ENCODE measurements at regions not wholly inside any gene's neighbourhood (a gene's known extent, or its start where the extent isn't known, plus 50 kb on each side); places are given as distances from the start of the nearest gene placed in this dataset.

DNA sequence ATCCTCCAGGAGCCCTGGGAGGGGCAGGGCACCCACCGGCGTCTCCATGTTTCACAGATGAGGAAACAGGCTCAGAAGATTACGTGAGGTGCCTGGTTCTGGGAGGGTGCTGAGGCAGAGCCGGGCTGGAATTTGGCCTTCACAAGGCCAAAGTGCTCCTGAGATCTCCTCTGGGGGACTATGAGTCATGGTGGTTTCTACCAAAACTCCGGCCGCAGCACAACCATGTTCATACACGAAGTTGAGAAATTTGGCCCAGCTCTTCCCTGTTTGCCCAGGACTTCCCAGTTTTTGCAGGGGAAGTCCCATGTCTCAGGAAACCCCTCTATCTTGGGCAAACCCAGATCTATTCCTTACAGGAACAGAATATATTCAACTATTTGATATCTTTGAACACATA, 172.9 kb upstream of the CDYL start:
- H3K4me2 ChIP-seq = no peak overlapping the region

DNA sequence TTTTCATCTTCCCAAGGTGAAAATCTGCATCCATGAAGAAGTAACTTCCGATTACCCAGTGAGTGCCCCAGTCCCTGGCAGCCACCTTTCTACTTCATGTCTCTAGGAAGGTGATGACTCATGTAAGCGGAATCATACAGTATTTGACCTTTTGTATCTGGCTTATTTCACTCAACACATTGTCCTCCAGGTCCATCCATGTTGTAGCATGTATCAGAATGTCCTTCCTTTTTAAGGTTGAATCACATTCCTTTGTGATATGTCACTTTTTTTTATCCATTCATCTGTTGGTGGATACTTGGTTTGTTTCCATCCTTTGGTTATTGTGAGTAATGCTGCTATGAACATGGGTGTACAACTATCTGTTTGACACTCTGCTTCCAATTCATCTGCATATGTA, 176.3 kb upstream of the CDYL start:
- no peaks in the 10 kb centered on the region for H3K4me1 ChIP-seq (ENCODE audit: low read depth, poor library complexity, severe bottlenecking)
- H2AFZ ChIP-seq (ENCODE audit: low read depth) = no peak overlapping the region
- no peaks in the 10 kb centered on the region for H3K36me3 ChIP-seq (ENCODE audit: insufficient read depth)
- H3K79me2 ChIP-seq (ENCODE audit: insufficient read depth, low read depth) = no peaks in the 10 kb centered on the region
- no peak overlapping the region for H3K4me3 ChIP-seq (IDR thresholded peaks at IDR 0.05; ENCODE audit: insufficient read depth, low read depth, low read length)
- TF ChIP-seq, protein P1, sequence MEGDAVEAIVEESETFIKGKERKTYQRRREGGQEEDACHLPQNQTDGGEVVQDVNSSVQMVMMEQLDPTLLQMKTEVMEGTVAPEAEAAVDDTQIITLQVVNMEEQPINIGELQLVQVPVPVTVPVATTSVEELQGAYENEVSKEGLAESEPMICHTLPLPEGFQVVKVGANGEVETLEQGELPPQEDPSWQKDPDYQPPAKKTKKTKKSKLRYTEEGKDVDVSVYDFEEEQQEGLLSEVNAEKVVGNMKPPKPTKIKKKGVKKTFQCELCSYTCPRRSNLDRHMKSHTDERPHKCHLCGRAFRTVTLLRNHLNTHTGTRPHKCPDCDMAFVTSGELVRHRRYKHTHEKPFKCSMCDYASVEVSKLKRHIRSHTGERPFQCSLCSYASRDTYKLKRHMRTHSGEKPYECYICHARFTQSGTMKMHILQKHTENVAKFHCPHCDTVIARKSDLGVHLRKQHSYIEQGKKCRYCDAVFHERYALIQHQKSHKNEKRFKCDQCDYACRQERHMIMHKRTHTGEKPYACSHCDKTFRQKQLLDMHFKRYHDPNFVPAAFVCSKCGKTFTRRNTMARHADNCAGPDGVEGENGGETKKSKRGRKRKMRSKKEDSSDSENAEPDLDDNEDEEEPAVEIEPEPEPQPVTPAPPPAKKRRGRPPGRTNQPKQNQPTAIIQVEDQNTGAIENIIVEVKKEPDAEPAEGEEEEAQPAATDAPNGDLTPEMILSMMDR (conservative IDR thresholded peaks at IDR 0.05; ENCODE audit: low read depth, low read length) = no peak
- H3K27me3 ChIP-seq (ENCODE audit: insufficient read depth, low read depth) = no peaks in the 10 kb centered on the region
- no peak overlapping the region for H3K27ac ChIP-seq
- H4K20me1 ChIP-seq (ENCODE audit: insufficient read depth) = no peaks in the 10 kb centered on the region
- no peak overlapping the region for H3K4me2 ChIP-seq
- H3K9ac ChIP-seq = no peak overlapping the region

More for the DNA sequence above, 172.9 kb upstream of the CDYL start:
- Histone ChIP-seq H4K20me1 (ENCODE audit: insufficient read depth) (no peaks in the 10 kb centered on the region), H2AFZ (ENCODE audit: low read depth) (no peak overlapping the region), H3K4me1 (ENCODE audit: low read depth, poor library complexity, severe bottlenecking) (no peaks in the 10 kb centered on the region), H3K27ac (no peak overlapping the region), H3K4me3 (IDR thresholded peaks at IDR 0.05; ENCODE audit: insufficient read depth, low read depth, low read length) (no peak overlapping the region), H3K79me2 (ENCODE audit: insufficient read depth, low read depth) (no peaks in the 10 kb centered on the region), H3K9ac (no peak overlapping the region), H3K36me3 (ENCODE audit: insufficient read depth) (no peaks in the 10 kb centered on the region), H3K27me3 (ENCODE audit: insufficient read depth, low read depth) (no peaks in the 10 kb centered on the region)
- TF ChIP-seq, protein P1 (conservative IDR thresholded peaks at IDR 0.05; ENCODE audit: low read depth, low read length) = no peak

DNA sequence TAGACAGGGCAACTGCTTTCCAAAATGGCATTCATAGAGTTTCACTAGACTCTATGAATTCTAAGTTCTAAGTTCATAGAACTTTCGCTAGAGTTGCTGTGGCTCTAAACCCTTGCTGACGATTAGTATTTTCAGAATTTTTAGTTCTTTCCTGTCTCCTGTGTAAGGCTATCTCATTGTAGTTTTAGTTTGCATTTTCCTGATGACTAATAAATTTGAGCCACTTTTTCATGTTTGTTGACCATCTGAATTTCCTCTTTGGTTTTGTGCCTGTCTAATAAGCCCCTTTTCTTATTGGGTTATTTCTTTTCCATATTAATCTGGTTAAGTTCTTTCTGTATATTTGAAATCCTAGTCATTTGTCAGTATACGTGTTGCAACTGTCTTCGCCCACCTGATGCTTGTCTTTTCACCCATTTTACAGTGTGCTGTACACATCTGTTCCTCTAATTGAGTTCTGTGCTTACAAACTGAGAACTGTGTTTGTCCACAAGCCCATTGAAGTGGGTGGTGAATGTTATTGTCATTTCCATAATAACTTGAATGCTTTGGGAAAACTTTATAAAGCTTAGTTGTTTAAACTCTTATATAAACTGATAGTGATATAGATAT, 177.7 kb upstream of the CDYL start:
- no peaks in the 10 kb centered on the region for H3K27me3 ChIP-seq (ENCODE audit: insufficient read depth, low read depth)
- TF ChIP-seq, protein P1 (conservative IDR thresholded peaks at IDR 0.05; ENCODE audit: low read depth, low read length) = no peak
- H3K4me3 ChIP-seq (IDR thresholded peaks at IDR 0.05; ENCODE audit: insufficient read depth, low read depth, low read length) = no peak overlapping the region
- no peaks in the 10 kb centered on the region for H4K20me1 ChIP-seq (ENCODE audit: insufficient read depth)
- H3K36me3 ChIP-seq (ENCODE audit: insufficient read depth) = no peaks in the 10 kb centered on the region
- no peak overlapping the region for H3K9ac ChIP-seq
- no peaks in the 10 kb centered on the region for H3K4me1 ChIP-seq (ENCODE audit: low read depth, poor library complexity, severe bottlenecking)
- no peak overlapping the region for H2AFZ ChIP-seq (ENCODE audit: low read depth)
- no peak overlapping the region for H3K4me2 ChIP-seq
- no peaks in the 10 kb centered on the region for H3K79me2 ChIP-seq (ENCODE audit: insufficient read depth, low read depth)
- H3K27ac ChIP-seq = no peak overlapping the region

DNA sequence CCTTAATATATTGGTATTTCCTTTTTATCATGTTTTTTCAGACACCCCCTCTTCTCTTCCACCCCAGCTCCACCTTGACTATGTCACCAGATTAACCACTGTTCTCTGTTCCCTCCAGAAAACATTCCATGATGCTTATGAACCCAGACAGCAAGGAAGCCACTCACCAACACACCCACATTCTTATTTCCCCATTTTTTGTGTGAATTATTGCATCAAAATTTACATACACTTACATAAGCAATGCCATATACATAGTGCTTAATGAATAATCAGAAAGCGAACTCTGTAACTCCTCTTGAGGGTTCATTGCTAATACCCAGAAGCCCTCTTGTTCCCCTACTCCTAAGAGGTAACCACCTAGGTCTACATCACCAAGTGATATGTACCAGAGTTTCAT, 182.3 kb upstream of the CDYL start:
- no peak overlapping the region for H3K4me3 ChIP-seq (IDR thresholded peaks at IDR 0.05; ENCODE audit: insufficient read depth, low read depth, low read length)
- H4K20me1 ChIP-seq (ENCODE audit: insufficient read depth) = no peaks in the 10 kb centered on the region
- H3K27ac ChIP-seq = no peak overlapping the region
- H2AFZ ChIP-seq (ENCODE audit: low read depth) = no peak overlapping the region
- H3K79me2 ChIP-seq (ENCODE audit: insufficient read depth, low read depth) = no peaks in the 10 kb centered on the region
- no peak overlapping the region for H3K9ac ChIP-seq
- H3K27me3 ChIP-seq (ENCODE audit: insufficient read depth, low read depth) = no peaks in the 10 kb centered on the region
- H3K4me1 ChIP-seq (ENCODE audit: low read depth, poor library complexity, severe bottlenecking) = no peaks in the 10 kb centered on the region
- H3K4me2 ChIP-seq = no peak overlapping the region
- TF ChIP-seq, protein P1 (conservative IDR thresholded peaks at IDR 0.05; ENCODE audit: low read depth, low read length) = no peak
- no peaks in the 10 kb centered on the region for H3K36me3 ChIP-seq (ENCODE audit: insufficient read depth)

Data from KMS-11 (cell line).